ACC112 (cell line): ENCODE measurements at regions not wholly inside any gene's neighbourhood (a gene's known extent, or its start where the extent isn't known, plus 50 kb on each side); places are given as distances from the start of the nearest gene placed in this dataset.

Experiments used
- H2AFZ ChIP-seq: fragments of 200-600 bp; sonication (generic); one replicate; pipeline ENCODE4 v1.6.0; 2017; ENCODE audit warnings: antibody characterized with exemption, low read length; ENCODE audit not compliant: unreplicated experiment
- H3K27ac ChIP-seq: fragments of 200-600 bp; sonication (generic); 2 replicates; pipeline ENCODE4 v1.5.1; 2014; ENCODE audit warnings: low read depth, mild to moderate bottlenecking, antibody characterized with exemption, low read length, moderate library complexity
- H3K27me3 ChIP-seq: fragments of 200-600 bp; sonication (generic); 2 replicates; pipeline ENCODE4 v1.6.1; 2014; ENCODE audit warnings: mild to moderate bottlenecking, antibody characterized with exemption, low read length, moderate library complexity, mixed read lengths; ENCODE audit not compliant: insufficient read depth
- H3K36me3 ChIP-seq: fragments of 200-600 bp; sonication (generic); 2 replicates; pipeline ENCODE4 v1.6.1; 2016; ENCODE audit warnings: mild to moderate bottlenecking, antibody characterized with exemption, low read length, moderate library complexity, mixed read lengths; ENCODE audit not compliant: insufficient read depth
- H3K4me1 ChIP-seq: fragments of 200-600 bp; sonication (generic); one replicate; pipeline ENCODE4 v1.6.1; 2016; ENCODE audit warnings: low read length, mixed read lengths; ENCODE audit not compliant: insufficient read depth, unreplicated experiment, control insufficient read depth
- H3K4me3 ChIP-seq: fragments of 200-600 bp; sonication (generic); 2 replicates; pipeline ENCODE4 v1.5.1; 2014; ENCODE audit warnings: mild to moderate bottlenecking, low read depth, low read length
- H3K79me2 ChIP-seq: fragments of 200-600 bp; sonication (generic); one replicate; pipeline ENCODE4 v1.6.0; 2016; ENCODE audit warnings: low read length; ENCODE audit not compliant: control insufficient read depth, unreplicated experiment, insufficient read depth

GRCh38 chr11:129610545-129610944 is 205.1 kb upstream of the TMEM45B start:
- Histone ChIP-seq H2AFZ (no peak overlapping the region), H3K36me3 (no peaks in the 10 kb centered on the region), H3K4me1 (no peaks in the 10 kb centered on the region), H3K4me3 (no peak overlapping the region), H3K27me3 (peaks cover 52% of the 10 kb centered on the region), H3K79me2 (no peaks in the 10 kb centered on the region), H3K27ac (no peak overlapping the region)

DNA sequence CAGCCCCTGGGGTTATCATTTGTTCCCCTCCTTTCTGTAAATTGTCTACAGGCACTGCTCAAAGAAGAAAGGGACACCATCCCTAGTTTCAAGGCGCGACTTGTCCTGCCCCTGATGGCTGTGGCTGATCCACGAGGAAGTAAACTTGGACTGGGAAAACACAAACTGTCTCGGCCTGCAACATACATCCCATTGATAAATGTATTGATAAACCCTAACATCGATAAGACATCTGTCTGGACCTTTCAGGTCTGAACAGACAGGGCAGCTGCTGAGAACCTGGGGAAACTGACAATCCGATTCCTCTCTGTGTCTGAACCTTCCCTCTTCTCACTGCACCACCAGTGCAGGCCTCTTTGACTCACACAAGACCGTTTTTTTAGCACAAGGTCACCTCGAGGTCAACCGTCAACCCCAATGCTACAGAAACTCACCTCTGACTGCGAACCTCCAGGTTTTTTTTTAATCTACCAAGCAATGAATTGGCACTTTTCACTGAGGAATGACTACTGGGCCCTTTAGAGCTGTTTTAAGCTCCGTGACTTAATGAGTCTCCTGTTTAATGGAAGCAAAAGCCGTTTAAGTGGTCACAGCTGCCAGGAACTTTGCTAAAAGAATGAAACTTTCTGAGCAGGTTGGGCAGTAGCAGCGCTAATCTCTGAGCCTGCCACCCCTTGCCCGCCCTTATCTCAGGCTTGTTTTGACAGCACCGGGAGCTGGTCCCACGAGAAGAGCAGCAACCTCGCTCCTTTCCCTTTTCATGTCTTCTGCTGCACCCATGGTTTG is 203.8 kb upstream of the TMEM45B start:
- H2AFZ ChIP-seq: no peak overlapping the region
- H3K79me2 ChIP-seq: no peaks in the 10 kb centered on the region
- no peak overlapping the region for H3K4me3 ChIP-seq
- H3K36me3 ChIP-seq: no peaks in the 10 kb centered on the region
- peaks cover 53% of the 10 kb centered on the region for H3K27me3 ChIP-seq
- no peak overlapping the region for H3K27ac ChIP-seq
- no peaks in the 10 kb centered on the region for H3K4me1 ChIP-seq

- Histone ChIP-seq H2AFZ (no peak overlapping the region), H3K4me1 (no peaks in the 10 kb centered on the region), H3K27ac (no peak overlapping the region), H3K4me3 (no peak overlapping the region), H3K27me3 (peaks cover 54% of the 10 kb centered on the region), H3K36me3 (no peaks in the 10 kb centered on the region), H3K79me2 (no peaks in the 10 kb centered on the region)
Measured at GRCh38 chr11:129612447-129612961, 203.1 kb upstream of the TMEM45B start.

DNA sequence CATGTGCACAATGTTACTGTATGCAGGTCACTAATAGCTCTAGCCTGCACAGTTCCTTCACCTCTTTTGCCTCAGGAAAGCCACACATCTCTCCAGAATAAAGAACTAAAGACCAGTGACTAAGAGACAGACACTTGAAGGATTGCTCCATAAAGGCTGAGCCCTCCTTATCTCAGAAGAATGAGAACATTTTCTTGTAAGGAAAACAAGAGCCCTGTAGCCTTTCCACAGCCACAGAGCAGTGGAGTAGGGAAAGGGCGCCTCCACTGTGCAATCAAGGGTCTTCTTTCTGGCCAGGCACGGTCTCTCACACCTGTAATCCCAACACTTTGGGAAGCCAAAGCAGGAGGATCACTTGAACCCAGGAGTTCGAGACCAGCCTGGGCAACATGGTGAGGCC is 202.6 kb upstream of the TMEM45B start:
- no peaks in the 10 kb centered on the region for H3K36me3 ChIP-seq
- H3K4me3 ChIP-seq: no peak overlapping the region
- no peak overlapping the region for H3K27ac ChIP-seq
- H3K79me2 ChIP-seq: no peaks in the 10 kb centered on the region
- peaks cover 57% of the 10 kb centered on the region for H3K27me3 ChIP-seq
- no peak overlapping the region for H2AFZ ChIP-seq
- no peaks in the 10 kb centered on the region for H3K4me1 ChIP-seq

- no peak overlapping the region for H3K4me3 ChIP-seq
- H2AFZ ChIP-seq: no peak overlapping the region
- H3K36me3 ChIP-seq: no peaks in the 10 kb centered on the region
- H3K27ac ChIP-seq: no peak overlapping the region
- no peaks in the 10 kb centered on the region for H3K4me1 ChIP-seq
- H3K79me2 ChIP-seq: no peaks in the 10 kb centered on the region
- peaks cover 60% of the 10 kb centered on the region for H3K27me3 ChIP-seq
Measured at GRCh38 chr11:129614256-129614944, 201.2 kb upstream of the TMEM45B start.

DNA sequence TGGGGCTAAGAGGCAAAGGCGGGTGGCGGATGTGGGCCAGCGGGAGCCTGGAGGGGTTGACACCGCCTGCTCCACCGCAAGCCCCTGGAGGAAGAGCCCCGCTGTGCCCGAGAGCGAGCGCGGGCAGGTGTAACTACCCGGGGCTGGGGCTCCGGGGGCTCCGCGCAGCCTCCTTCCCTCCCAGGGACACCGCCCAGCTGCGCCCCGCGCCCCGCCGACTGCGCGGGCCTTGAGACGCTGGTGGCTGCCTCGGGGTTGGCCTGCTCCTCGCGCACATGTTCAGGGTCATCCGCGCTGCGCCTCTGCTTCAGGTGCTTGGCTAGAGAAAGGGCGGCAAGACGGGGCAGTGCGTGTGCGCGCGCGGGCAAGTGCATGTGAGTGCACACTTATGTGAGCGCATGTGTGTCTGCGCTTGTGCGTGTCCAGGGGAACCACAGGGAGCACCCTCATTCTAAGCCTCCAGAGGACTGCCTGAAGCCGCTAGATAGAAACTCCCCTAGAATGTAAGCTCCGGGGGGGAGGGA is 197.5 kb upstream of the TMEM45B start:
- Histone ChIP-seq H3K27ac (no peak overlapping the region), H3K4me1 (peaks cover 5% of the 10 kb centered on the region), H3K36me3 (no peaks in the 10 kb centered on the region), H3K4me3 (no peak overlapping the region), H2AFZ (no peak overlapping the region), H3K27me3 (peaks cover 78% of the 10 kb centered on the region), H3K79me2 (no peaks in the 10 kb centered on the region)

GRCh38 chr11:129620237-129621104 is 195.2 kb upstream of the TMEM45B start:
- Histone ChIP-seq H3K4me3 (no peak overlapping the region), H2AFZ (no peak overlapping the region), H3K27ac (no peak overlapping the region), H3K4me1 (peaks cover 5% of the 10 kb centered on the region), H3K79me2 (no peaks in the 10 kb centered on the region), H3K27me3 (peaks cover 81% of the 10 kb centered on the region), H3K36me3 (no peaks in the 10 kb centered on the region)

DNA sequence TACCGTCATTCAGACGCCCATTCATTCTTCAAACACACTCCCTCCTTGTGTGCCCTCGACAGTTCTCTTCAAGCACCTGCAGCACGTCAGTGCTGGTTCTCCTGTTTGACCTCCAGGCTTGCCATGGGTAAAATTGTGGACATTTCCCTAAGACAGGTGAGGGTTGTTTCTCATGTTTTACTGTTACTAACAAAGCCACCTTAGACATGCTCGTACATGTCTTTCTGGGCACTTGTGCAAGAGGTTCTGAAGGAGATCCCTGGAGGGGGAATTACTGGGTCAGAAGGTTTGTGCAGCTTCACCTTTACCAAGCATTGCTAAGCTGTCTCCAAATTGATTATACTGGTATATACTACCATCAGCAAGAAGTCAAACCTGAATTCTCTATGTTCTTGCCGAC is 189.7 kb upstream of the TMEM45B start:
- H3K4me3 ChIP-seq: no peak overlapping the region
- H3K79me2 ChIP-seq: no peaks in the 10 kb centered on the region
- no peak overlapping the region for H2AFZ ChIP-seq
- H3K36me3 ChIP-seq: no peaks in the 10 kb centered on the region
- peaks cover 55% of the 10 kb centered on the region for H3K27me3 ChIP-seq
- peaks cover under 1% of the 10 kb centered on the region for H3K4me1 ChIP-seq
- no peak overlapping the region for H3K27ac ChIP-seq

DNA sequence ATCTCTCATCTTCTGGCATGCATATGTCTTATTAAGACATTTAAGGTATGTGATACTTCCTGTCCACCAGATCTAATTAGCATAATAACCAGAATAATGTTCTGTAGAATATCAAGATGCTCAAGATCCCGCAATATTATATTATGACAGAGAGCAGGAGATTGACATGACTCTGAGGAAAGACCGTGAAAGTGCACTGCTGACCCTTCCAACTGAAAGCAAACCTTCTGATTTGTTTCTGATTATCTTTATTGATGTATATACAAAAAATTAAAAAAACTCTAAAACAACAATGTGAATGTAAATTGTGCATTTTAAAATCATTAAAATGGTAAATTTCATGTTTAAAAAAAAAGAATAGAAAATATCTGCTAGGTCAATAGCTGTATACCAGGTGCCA is 184.4 kb upstream of the TMEM45B start:
- Histone ChIP-seq H3K79me2 (no peaks in the 10 kb centered on the region), H3K4me3 (no peak overlapping the region), H3K36me3 (no peaks in the 10 kb centered on the region), H3K27ac (no peak overlapping the region), H2AFZ (no peak overlapping the region), H3K4me1 (no peaks in the 10 kb centered on the region), H3K27me3 (peaks cover 19% of the 10 kb centered on the region; the same call in 1 of the 2 replicates)

- no peak overlapping the region for H3K27ac ChIP-seq
- no peak overlapping the region for H2AFZ ChIP-seq
- no peak overlapping the region for H3K4me3 ChIP-seq
- no peaks in the 10 kb centered on the region for H3K79me2 ChIP-seq
- H3K27me3 ChIP-seq: no peaks in the 10 kb centered on the region
- H3K4me1 ChIP-seq: peaks cover 26% of the 10 kb centered on the region
- no peaks in the 10 kb centered on the region for H3K36me3 ChIP-seq
Measured at GRCh38 chr11:129636926-129637325, 178.7 kb upstream of the TMEM45B start.
